Stimulated activated CD8-positive, alpha-beta memory T cell treated with anti-CD3 and anti-CD28 coated beads, Interleukin-2, amount 100 ng/mL, for 1 hour (primary cell): ENCODE measurements at regions not wholly inside any gene's neighbourhood (a gene's known extent, or its start where the extent isn't known, plus 50 kb on each side); places are given as distances from the start of the nearest gene placed in this dataset.
"Not testable (repeated sequence)": the region's sequence is repeated elsewhere in the genome, so short reads cannot be mapped to it uniquely, and the experiment has no call there.

Experiments used
- DNase-seq, 2 donors: peaks; one replicate each; pipeline ENCODE4 v3.0.0-alpha.2; 2020; ENCODE audit warnings: low read depth in 2 of 2

DNA sequence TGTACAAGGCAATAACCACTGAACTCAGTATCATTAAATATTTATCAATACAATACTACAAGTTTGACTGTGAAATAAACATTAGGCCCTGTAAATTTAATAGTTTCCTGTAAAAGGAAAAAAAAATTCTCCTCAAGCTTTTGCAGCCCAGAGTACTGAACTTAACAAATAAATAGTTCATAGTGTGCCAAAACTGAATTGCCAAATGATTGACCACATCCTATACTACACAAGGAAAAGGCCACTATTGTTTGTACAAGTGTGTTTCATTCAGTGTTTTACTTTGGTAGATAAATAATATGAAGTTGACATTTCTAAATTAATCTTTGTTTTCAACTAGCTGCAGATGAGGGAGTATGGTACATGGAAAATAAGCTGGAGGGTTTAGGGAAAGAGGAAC lies 379.6 kb downstream of the FLRT2 start:
- DNase-seq = no peak

DNA sequence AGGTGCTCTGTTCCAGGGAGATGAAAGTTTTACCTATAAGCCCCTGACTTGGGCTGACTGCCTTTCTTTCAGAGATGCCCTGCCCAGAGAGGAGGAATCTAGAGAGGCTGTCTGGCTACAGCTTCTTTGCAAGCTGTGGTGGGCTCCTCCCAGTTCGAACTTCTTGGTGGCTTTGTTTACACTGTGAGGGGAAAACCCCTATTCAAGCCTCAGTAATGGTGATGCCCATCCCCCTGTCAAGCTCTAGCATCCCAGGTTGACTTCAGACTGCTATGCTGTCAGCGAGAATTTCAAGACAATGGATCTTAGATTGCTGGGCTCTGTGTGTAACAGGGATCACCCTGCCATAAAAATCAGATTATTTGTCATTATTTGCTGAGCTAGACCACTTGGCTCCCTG lies 377.6 kb downstream of the FLRT2 start:
- no peak for DNase-seq

DNA sequence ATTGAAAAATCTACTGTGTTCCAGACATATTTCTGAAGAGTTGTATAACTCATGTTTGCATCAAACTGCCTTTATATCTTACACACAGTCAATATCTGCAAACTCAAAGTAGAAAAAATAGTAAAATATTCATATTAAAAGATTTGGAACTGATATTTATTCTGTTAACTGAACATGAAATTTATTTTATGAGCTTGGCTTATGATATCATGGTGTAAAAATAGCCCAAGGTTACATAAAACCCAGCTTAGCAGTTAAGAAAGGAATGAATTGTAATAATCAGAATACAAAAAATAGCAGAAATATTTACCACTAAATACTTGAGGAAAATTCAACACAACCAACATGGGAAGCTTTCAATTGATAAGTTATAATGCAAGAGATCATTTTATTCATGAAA lies 367.9 kb downstream of the FLRT2 start:
- DNase-seq = no peak

DNA sequence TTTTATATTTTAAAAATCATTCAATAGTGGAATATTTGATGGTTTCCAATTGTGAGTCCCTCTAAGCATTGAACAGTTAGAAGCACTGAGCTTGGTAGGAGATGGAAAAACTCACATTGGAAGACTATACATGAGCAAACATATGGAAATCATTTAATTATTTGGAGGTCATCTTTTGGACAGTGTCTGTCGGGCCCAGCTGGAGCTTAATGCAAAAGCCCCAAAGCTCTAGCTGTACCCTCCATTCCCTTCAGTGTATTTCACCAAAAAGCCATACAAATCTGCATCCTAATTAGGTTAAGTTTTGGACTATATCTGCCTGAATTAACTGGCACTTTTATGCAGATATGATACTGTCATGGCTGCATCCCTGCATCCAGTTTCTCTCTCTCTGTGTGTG lies 365.7 kb downstream of the FLRT2 start:
- DNase-seq = no peak

DNA sequence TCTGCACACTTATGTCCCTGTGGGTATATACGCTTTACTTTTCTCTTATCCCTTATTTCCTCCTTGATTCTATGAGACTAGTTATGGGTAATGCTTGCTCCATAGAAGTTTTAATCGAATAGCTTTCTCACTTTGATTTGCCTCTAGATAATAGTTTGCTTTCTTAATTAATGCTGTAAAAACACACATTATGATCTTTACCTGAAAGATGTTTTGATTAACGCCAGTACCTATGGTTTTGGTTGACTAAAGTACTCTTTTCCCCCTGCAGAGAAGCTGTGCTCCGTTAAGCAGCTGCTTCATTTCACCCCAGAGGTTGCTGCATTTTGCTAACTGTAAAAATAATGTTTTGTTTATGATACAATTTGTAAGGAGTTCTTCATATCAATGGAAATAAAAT lies 362.3 kb downstream of the FLRT2 start:
- DNase-seq = no peak

DNA sequence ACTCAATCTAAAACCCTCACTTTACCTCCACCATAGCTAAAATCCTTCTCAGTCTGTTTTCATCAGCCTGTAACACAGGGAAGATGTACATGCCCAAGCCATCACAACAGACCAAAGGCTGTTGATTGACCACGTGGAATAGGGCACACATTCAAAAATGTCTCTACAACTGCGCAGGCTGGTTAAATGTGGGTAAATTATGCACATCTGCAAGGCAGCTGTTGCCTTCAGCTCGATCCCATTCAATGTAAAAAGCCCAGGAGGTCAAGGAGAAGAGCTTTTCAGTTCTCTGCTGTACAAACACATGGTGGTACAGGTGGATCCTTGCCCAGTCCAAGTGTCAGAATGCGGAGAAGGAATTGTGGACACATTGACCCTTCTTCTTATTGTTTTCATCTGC lies 354.0 kb downstream of the FLRT2 start:
- DNase-seq = no peak

DNA sequence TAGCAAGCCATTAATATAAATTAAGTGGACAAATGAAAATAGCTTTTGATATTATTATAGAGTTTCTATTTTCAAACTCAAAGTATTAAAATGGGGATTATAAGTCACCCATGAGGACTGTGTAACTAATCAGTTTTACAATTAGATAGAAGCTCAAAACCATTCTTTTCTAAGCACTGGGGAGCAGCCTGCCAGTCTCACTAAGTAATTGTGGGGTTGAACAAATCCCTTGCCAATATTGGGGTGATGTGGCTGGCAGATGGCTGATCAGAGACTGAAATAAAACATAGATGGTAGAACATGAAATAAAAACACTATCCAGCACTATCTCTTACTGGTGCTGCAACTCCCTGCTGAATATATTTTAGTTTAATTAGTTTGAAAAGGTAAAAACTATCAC lies 353.2 kb downstream of the FLRT2 start:
- no peak for DNase-seq

DNA sequence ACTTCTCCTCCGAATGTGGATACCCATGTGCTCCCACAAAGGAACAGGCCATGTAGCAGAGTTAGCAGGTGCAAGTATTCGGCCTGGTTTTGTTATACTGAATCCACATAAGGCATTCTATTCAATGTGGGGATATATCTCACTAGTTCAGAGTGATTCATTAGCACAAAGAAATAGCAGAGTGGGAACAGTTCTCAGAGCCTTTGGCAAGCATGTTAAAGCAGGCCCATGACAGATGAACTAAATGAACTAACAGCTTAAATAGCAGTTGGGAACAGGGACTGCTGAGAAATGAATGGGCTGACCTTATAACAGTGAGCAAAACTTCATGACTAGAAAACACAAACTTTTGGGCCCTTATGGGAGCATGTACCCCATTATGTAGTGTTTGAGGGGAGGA lies 352.0 kb downstream of the FLRT2 start:
- DNase-seq = no peak

DNA sequence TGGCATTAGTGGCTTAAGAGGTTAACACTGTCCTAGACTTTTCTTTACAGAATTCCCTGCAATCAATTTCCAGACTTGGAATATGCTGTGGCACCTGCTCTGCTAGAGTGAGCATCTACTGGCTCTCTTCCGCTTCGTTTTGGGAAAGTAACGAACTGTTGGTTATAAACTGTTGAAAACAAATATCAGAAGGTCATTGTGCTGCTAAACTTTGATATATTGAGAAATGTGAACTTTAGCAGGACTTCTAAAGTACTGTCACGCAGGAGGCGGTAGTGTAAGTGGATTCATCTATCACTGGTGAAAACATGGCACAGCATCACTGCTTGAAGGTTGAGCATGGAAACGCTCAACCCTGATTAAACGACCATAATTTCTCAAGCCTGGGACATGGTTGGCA lies 348.9 kb downstream of the FLRT2 start:
- DNase-seq = no peak

DNA sequence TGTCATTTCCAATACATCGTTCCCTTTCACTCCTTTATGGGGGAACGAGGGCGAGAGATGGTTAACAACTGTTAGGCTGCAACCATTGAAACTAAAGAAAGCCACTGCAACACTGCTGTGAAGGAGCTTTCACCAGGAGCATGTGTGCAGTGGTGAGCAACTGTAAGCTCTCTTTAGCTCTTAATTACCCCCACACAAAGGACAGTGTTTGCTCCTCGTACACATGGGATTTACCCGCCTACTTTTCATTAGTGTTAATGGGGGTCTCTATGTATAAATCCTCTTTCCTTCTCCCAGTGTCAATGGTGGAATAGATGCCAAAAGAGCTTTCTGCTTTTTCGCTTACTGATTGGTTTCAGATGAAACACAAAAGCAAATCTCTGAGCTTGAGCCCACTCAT lies 343.1 kb downstream of the FLRT2 start:
- no peak for DNase-seq

DNA sequence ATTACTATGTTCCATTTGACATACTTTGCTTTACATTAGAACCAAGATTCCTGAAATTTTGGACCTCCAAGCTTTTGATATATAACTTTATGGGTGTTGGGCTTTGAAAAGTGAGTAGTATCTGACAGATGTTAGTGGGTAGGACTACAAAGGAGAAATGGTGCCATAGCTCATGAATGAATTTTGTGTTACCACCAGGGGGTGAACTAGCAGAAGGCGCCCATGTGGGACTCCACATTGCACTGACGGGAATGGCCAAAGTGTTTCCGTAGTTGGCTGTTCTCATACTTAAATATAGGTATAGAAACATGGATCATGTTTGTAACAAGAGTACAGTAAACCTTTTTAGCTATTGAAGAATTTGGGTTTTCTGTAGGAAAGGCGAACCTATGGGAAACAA lies 337.5 kb downstream of the FLRT2 start:
- no peak for DNase-seq

DNA sequence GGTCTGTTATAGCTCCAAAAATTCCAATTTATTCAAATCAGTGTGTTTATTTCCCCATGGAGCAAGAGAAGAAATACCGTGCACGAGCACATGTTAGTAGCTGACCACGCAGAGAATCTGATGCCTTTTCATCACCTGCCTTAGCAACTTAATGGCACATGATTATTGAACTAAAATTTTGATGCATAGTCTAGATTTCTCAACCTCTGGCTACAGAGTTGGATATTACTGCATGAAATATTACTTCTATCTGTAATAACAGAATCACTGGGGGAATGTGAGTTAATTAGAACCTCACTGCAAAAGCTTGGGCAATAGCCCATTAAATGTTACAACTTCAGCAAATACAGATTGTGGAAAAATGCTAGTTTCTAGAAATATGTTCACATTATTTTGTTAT lies 335.8 kb downstream of the FLRT2 start:
- DNase-seq = no peak

DNA sequence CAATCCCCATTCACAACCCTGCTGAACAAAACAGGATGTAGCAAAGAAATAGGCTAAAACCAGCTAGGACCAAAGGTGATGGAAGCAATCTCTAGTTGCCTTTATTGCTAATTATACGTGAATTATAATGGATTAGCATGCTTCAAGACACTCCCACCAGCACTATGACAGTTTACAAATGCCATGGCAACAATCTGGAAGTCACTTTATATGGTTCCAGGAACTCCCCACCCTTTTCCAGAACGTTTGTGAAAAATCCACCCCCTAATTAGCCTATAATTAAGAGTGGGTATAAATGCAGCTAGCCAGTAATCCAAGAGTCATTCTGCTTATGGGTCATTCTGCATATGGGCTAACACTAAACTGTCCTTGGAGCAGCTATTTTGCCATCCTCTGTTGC lies 328.7 kb downstream of the FLRT2 start:
- no peak for DNase-seq

DNA sequence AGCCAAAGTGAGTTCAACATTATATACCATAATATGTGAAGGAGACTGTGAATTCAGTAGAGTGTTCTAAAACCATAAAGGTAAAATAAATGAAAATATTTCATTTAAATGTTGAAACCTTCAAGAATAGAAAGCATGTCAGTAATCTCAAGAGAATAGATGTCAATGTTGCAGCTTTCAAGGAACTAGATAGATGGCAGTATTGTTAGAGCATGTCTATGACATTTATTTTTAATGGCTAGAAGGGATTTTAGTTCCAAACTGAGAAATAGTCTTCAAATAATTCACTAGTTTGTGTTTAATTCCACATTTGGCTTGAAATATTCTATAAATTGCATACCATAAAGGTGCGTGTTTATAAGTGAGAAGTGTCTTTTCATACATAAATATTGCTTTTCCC lies 326.5 kb downstream of the FLRT2 start:
- DNase-seq = no peak

DNA sequence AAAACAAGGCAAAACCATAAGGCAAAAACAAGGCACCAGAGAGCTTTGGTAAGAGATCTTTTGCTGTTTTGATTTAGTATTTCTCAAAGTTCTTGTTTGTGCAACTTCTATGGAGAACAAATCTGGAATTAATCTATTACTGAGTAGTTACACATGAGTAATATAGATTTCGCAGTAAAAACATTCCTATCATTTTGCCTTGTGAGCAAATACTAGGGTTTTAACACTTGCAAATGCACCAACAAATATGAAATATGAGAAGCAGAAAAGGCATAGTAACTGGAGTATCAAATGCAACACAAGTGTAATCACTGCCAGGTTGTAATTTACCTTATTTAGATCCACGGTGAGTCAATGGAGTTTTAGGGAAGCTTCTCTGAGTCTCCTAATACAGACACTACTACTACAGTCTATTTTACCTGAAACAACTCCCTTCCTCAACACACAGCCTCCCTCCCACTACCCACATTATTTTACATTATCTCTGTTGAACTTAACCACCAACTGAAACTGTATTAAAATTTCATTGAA lies 324.1 kb downstream of the FLRT2 start:
- DNase-seq = no peak

DNA sequence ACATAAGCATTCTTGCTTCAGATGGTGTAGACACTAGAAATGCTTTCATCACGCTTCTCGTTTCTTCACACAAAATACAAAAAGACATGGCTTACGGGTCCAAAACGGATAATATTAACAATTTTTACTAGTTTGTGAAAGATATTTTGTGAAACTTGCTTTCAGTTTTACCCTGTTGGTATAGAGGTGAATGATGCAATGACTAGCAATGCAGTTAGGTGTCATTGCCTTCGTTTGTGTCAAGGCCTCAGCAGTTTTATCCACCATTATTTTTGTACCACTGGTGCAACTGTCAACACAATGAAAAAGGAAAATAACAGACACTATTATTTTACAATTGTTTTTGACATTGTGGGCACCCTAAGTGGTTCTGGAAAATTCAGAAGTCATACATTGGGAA lies 323.0 kb downstream of the FLRT2 start:
- DNase-seq = no peak

DNA sequence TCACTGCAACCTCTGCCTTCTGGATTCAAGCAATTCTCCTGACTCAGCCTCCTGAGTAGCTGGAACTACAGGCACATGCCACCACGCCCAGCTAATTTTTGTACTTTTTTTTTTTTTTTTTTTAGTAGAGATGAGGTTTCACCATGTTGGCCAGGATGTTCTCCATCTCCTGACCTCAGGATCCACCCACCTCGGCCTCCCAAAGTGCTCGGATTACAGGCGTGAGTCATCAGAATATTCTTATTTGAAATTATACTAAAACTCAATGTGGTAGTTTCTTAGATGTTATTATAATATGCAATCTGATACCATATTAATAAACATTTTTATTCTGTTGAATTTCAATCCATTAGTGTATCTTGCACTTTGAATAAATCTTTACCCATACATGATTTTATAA lies 322.2 kb downstream of the FLRT2 start:
- DNase-seq = not testable (repeated sequence)

DNA sequence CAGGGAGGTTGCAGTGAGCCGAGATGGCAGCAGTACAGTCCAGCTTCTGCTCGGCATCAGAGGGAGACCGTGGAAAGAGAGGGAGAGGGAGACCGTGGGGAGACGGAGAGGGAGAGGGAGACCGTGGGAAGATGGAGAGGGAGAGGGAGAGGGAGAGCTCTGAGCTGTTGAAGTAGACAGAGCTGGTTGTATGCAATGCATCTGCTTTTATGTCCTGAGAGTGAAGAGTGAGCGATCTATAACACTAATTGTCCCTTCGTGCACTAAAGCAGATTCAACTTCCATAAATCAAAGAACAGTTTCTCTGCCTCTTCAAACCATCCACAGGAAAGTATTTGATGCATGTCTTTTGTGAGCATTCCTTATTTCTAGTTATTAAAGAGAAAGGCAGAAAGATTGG lies 300.6 kb downstream of the FLRT2 start:
- DNase-seq = not testable (repeated sequence)

DNA sequence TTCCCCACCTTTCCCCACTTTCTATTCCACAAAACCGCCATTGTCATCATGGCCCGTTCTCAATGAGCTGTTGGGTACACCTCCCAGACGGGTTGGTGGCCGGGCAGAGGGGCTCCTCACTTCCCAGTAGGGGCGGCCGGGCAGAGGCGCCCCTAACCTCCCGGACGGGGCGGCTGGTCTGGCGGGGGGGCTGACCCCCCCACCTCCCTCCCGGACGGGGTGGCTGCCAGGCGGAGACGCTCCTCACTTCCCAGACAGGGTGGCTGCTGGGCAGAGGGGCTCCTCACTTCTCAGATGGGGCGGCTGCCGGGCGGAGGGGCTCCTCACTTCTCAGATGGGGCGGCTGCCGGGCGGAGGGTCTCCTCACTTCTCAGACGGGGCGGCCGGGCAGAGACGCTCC lies 299.7 kb downstream of the FLRT2 start:
- not testable (repeated sequence) for DNase-seq

DNA sequence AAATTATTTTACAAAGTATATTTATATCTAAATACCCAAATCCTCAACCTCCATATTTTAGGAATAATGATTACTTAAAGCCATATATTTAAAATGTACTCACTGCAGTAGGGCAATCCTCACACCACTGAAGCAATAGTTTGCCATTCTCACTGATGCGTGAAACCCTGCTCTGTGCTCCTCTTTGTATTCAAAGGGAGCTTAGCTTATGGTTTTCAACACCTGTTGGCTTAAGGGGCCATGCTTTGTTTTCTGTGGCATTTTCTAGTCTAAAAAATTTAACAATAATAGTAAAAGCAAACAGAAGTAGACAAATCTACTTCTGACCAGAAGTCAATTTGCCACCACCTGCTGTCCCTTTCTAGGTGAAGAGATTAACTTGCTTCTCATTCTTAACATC lies 294.6 kb downstream of the FLRT2 start:
- DNase-seq = no peak

DNA sequence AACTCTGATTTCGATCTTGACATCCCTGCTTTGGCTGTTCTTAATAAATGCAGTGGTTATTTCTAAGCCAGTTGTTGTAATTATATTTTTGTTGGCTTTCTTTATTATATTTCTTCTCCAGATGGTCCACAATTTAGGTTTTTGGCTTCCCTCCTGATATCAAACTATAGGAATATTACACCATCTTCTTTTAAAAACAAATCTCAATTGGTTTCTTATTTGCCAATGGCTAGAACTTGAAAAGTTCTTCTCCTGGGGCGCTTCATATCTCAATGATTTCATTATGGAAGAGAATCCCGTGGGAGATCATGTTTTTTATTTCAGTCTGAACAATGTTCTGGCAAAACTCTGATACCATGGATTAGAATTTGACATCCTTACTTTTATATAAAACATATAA lies 292.3 kb downstream of the FLRT2 start:
- no peak for DNase-seq

DNA sequence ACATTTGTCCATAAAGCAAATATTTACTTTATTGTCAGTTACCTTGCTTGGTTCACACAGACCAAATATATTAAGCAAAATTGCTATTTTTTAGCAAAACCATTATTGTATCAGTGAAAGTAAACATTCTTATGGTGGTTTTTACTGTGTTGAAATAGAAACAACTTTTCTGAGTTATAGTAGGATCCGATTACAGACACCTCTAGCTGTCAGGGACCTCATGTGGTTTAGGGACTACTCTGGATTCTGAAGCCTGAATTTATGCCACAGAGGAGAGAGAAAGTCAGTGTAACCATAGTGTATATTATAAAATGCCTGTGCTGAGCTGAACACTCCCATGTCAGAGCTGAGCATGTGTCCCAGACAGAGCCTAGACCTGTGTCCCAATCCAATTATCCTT lies 287.5 kb downstream of the FLRT2 start:
- DNase-seq = no peak

DNA sequence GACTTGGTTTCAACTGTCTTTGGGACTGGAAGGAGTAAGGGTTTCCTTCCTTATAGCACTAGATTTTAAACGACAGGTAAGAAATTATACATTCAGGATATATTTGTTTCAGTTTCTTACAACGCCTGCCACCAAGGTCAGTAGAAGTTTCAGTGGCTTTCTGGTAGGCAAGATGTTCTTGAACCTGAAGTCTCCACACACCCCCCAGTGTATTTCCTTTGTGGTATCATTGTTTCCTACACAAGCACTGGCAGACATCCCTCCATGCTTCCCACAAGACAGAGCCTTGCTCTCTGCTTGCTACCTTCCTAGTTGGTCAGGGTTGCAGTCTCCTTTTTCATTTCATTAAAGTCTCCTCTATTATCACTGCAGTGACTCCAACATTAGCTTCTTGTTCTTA lies 283.1 kb downstream of the FLRT2 start:
- DNase-seq = no peak

DNA sequence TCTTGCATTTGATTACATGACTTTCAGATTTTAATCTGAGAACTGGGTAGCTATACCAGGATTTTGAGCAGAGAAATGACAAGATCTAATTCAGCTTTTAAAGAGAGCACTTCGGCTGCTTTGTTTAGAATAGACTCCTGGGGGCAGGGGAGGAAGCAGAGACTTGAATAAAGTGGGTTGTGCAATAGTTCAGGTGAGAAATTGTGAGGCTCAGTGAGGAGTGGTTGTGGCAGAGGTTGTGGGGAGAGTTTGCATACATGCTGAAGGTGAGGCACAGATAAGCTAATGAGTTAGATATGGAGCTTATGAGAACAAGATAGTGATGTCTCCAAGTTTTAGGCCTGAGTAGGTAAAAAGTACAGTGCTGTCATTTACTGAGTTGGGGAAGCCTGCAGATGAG lies 281.4 kb downstream of the FLRT2 start:
- DNase-seq = no peak

DNA sequence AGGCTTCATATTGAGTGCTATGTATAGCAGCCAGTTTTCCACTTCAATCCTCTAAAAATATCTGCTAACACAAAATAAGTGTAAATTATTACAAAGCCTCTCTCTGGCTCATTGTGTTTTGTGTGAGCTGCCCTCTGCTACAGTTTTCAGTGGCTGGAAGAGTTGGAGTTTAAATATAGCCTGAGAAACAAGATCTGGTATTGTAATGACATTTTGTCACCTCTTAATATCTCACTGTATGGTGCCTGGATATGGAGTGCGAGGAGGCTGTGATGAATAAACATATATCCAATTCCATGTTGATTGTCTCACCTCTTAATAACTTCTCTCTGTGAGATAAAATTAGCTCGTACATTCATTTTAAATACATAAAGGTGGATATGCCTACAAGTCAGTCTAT lies 269.7 kb downstream of the FLRT2 start:
- DNase-seq = no peak
